ENCODE measurements at regions not wholly inside any gene's neighbourhood (a gene's known extent, or its start where the extent isn't known, plus 50 kb on each side); places are given as distances from the start of the nearest gene placed in this dataset.

DNA sequence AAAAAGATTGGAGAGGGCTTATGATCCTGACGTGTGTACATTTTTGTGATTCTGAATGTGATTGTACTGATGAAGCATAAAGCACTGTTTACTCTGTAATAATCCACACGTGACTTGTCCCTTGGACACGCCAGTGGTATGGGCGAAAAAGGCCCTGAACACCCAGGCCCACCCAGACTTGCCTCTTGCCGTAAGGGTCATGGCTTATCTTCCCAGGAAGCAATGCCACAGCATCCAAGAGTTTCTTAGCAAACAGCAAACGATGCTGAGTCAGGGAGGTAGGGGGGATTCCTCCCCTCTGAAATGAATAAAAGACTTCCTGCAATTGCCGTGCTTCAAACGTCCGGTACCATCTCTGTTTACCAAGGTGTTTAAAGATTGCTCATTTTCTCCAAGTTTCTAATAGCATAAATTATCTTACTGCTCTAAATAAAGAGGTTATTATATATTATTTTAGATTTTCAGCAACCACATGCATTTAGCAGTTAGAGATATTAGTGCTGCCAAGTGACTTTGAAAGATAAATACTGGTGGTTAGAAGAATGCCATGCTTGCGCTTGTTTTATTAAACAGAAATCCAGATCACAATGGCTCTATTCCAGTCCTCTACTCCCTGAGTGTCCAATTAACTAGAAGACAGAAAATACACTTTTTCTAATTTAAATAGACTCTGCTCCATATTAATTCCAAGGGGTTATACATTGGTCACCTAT is 212.8 kb upstream of the CST7 start:
- TF ChIP-seq CTCF (IDR thresholded peaks at IDR 0.05; ENCODE audit: low read depth, low read length), result no peak
- Histone ChIP-seq H3K36me3 (no peaks in the 10 kb centered on the region), H3K27ac (no peak overlapping the region; the same call in 1 of the 2 replicates), H3K9me3 (ENCODE audit: severe bottlenecking) (peaks cover 3% of the 10 kb centered on the region), H3K4me3 (ENCODE audit: low read depth, low read length) (no peak overlapping the region), H3K27me3 (ENCODE audit: insufficient read depth, low read depth, severe bottlenecking) (no peaks in the 10 kb centered on the region)
- no peak for DNase-seq

DNA sequence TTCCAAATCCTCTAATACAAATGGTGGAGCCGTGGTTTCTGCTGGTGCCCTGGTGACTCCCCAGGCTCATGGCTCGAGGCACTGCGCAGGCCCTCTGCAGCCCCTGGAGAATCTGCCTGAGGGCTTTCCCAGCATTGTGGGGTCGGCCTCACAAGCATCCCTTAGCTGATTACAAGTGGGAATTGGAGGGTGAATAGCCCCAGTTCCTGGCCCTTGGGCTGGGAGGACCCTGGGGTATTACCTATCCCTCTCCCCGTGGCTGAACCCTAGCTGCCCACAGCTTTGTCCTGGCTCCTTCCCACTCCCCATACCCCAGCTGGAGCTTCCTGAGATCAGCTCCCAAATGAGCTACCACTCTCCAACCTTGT is 212.2 kb upstream of the CST7 start:
- TF ChIP-seq CTCF (IDR thresholded peaks at IDR 0.05; ENCODE audit: low read depth, low read length), result no peak
- H3K9me3 ChIP-seq (ENCODE audit: severe bottlenecking), result peaks cover 3% of the 10 kb centered on the region

DNA sequence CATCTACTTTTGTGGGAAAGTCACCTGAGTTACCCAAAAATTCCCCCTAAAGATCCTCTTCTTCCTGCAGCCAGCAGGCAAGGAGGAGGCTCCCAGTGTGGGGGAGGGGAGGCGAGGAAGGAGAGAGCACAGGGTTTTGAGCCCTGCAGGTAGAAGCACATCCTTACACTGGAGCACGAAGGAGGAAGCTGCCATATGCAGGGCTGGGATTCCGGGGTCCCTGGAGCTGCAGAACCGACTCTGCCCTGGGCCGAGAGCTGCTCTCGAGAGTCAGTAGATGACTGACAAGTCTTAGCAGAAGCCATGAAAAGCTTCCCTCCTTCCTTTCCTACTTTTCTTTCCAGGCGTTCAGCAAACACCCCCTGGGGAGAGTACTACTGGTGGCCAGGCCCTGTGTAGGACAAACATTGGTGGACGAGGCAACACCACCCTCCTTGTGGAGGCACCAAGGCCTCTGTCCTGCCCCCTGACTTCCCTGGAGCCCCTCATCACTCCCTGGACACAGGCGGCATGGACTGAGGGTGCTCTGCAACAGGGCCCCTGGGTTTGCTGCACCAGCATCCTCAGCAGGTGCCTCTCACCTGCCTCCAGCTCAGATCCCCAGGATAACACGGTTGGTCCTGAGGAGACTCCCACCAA is 211.7 kb upstream of the CST7 start:
- peaks cover 3% of the 10 kb centered on the region for H3K9me3 ChIP-seq (ENCODE audit: severe bottlenecking)

More for the DNA sequence above, 212.2 kb upstream of the CST7 start:
- H3K27me3 ChIP-seq (ENCODE audit: insufficient read depth, low read depth, severe bottlenecking), result no peaks in the 10 kb centered on the region
- no peaks in the 10 kb centered on the region for H3K36me3 ChIP-seq
- H3K27ac ChIP-seq, result no peak overlapping the region
- no peak overlapping the region for H3K4me3 ChIP-seq (ENCODE audit: low read depth, low read length)
- no peak for DNase-seq

GRCh38 chr20:24738058-24738775 is 210.9 kb upstream of the CST7 start:
- no peak for DNase-seq
- Histone ChIP-seq H3K27me3 (ENCODE audit: insufficient read depth, low read depth, severe bottlenecking) (no peaks in the 10 kb centered on the region), H3K4me3 (ENCODE audit: low read depth, low read length) (no peak overlapping the region), H3K27ac (no peak overlapping the region), H3K36me3 (no peaks in the 10 kb centered on the region), H3K9me3 (ENCODE audit: severe bottlenecking) (no peaks in the 10 kb centered on the region)
- TF ChIP-seq CTCF (IDR thresholded peaks at IDR 0.05; ENCODE audit: low read depth, low read length), result no peak

More for the DNA sequence above, 211.7 kb upstream of the CST7 start:
- TF ChIP-seq CTCF (IDR thresholded peaks at IDR 0.05; ENCODE audit: low read depth, low read length), result no peak
- no peak overlapping the region for H3K27ac ChIP-seq
- H3K4me3 ChIP-seq (ENCODE audit: low read depth, low read length), result no peak overlapping the region
- no peaks in the 10 kb centered on the region for H3K27me3 ChIP-seq (ENCODE audit: insufficient read depth, low read depth, severe bottlenecking)
- no peaks in the 10 kb centered on the region for H3K36me3 ChIP-seq
- DNase-seq, result no peak

GRCh38 chr20:24738981-24739633 is 210.0 kb upstream of the CST7 start:
- DNase-seq, result no peak
- Histone ChIP-seq H3K27ac (no peak overlapping the region), H3K4me3 (ENCODE audit: low read depth, low read length) (no peak overlapping the region), H3K27me3 (ENCODE audit: insufficient read depth, low read depth, severe bottlenecking) (no peaks in the 10 kb centered on the region), H3K9me3 (ENCODE audit: severe bottlenecking) (no peaks in the 10 kb centered on the region), H3K36me3 (no peaks in the 10 kb centered on the region)
- no peak for TF ChIP-seq CTCF (IDR thresholded peaks at IDR 0.05; ENCODE audit: low read depth, low read length)

Measured in WERI-Rb-1 (cell line).